Activated naive CD8-positive, alpha-beta T cell treated with anti-CD3 and anti-CD28 coated beads, Interleukin-2, amount 50 U/mL, for 24 hours (primary cell): ENCODE measurements at regions not wholly inside any gene's neighbourhood (a gene's known extent, or its start where the extent isn't known, plus 50 kb on each side); places are given as distances from the start of the nearest gene placed in this dataset.
"Not testable (repeated sequence)": the region's sequence is repeated elsewhere in the genome, so short reads cannot be mapped to it uniquely, and the experiment has no call there.

Source experiments
- ATAC-seq: fragments of 150-1000 bp; cut with Tn5 transposase; one replicate; pipeline ENCODE4 v1.10.0; 2021
- DNase-seq: peaks from one replicate; pipeline ENCODE4 v3.0.0; 2021
- H3K27ac Mint-ChIP-seq: one replicate; pipeline ENCODE4 v1.8.0; 2021; ENCODE audit warnings: mild to moderate bottlenecking, mixed read lengths
- H3K27me3 Mint-ChIP-seq: one replicate; pipeline ENCODE4 v1.8.0; 2021; ENCODE audit warnings: mixed read lengths
- H3K36me3 Mint-ChIP-seq: one replicate; pipeline ENCODE4 v1.8.0; 2021; ENCODE audit warnings: low read depth, mixed read lengths
- H3K4me1 Mint-ChIP-seq: one replicate; pipeline ENCODE4 v1.8.0; 2021; ENCODE audit warnings: mixed read lengths
- H3K4me3 Mint-ChIP-seq: one replicate; pipeline ENCODE4 v1.8.0; 2021; ENCODE audit warnings: mild to moderate bottlenecking, moderate library complexity, mixed read lengths
- H3K9me3 Mint-ChIP-seq: one replicate; pipeline ENCODE4 v1.8.0; 2021; ENCODE audit warnings: mixed read lengths

DNA sequence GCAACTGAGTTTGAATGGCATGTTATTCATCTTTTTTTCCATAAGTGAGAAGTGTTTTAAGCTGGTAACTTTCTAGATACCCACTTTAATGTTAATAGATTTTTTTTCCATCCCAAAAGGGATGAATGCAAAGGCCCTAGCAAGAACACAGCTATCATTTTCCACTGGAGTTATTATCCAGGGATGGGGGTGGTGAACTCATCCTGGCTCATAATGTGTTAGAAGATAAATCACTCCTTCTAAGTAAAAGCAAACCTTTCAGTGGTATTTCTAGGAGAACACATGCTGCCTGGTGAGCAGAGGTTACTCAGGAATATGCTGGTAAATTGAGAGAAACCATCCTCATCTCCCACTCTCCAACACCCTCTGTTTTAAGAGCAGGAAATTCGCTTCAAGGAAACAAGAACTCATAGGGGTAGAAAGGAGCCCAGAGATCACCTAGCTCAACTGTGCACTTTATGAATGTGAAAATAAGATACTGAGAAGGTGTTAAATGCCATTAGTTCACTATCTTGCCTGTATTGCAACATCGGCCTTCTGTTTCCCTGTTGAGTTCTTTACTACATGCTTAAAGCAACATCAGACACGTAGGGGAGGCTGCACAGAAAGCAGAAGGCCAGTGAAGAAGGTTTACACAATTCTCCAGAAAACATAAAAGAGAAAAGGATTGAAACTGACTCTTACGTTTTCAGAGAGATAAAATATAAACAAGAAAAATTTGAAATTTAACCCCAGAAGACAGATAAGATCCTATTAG lies 264.0 kb upstream of the PRKCQ start:
- no peak for ATAC-seq
- Mint-ChIP-seq H3K4me3 (no peak overlapping the region), H3K27me3 (peaks cover 13% of the 10 kb centered on the region), H3K9me3 (no peaks in the 10 kb centered on the region), H3K27ac (no peak overlapping the region), H3K36me3 (no peaks in the 10 kb centered on the region), H3K4me1 (peaks cover 13% of the 10 kb centered on the region)
- DNase-seq: no peak

DNA sequence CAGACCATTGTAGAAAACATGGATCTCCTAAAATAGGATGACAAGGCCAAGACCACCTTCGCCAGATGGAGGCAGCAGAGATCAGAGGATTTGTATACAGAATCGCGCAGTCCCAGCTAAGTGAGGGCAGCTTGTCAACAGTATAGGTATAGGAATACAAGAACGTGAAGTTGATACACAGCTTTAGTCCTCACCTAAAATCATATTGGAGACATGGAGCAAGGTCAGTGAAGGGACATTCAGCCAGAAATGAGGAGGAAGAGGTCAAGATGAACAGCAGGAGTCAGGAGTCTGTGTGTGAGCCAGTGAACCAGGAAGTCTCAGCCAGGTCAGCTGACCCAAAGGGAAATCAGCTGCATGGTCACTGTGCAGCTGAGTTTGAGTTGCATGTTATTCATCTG lies 263.4 kb upstream of the PRKCQ start:
- Mint-ChIP-seq H3K27ac (no peak overlapping the region), H3K4me1 (peaks cover 13% of the 10 kb centered on the region)
- DNase-seq: peak; percentile 11

DNA sequence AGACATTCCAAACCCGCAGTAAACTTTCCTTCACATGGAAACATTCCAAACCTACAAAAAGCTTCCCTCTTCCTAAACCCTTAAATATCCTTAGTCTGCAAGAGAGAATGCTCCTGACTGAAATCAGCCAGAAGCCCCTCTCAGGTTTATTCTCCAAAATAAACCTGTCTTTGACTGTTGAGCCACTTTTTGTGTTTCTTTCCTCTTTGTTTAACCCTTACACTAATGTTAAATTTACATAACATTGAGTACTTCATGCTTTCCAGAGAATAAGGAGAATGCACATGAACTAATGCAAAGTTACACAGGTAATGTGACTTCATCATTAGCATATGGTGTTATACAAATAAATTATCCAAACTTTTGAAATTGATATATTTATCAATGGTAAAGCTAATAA lies 262.6 kb upstream of the PRKCQ start:
- DNase-seq: no peak
- Mint-ChIP-seq H3K27me3 (peaks cover 14% of the 10 kb centered on the region), H3K36me3 (no peaks in the 10 kb centered on the region), H3K27ac (no peak overlapping the region), H3K4me1 (peaks cover 13% of the 10 kb centered on the region), H3K4me3 (no peak overlapping the region), H3K9me3 (no peaks in the 10 kb centered on the region)
- no peak for ATAC-seq

More for the DNA sequence above, 263.4 kb upstream of the PRKCQ start:
- Mint-ChIP-seq H3K27me3 (peaks cover 14% of the 10 kb centered on the region), H3K36me3 (no peaks in the 10 kb centered on the region), H3K4me3 (no peak overlapping the region), H3K9me3 (no peaks in the 10 kb centered on the region)
- ATAC-seq: no peak

DNA sequence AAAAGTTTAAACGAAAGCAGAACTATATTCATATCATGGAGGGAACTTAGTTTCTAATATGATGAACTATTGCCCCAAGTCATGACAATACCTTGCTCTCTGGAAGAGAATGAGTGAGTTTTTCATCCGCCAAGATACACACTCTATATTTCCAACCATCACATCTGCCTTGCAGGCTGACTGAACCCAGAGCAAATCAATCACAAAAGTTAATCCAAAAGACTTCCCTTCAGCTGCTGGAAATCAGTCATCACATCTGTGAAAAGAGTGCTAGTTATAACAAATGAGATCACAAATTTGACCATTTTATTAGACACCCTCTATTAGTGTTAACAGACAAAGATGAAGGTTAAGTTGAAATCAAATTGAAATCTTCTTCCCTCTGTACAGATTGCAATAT lies 261.7 kb upstream of the PRKCQ start:
- Mint-ChIP-seq H3K9me3 (no peaks in the 10 kb centered on the region), H3K4me1 (peaks cover 13% of the 10 kb centered on the region), H3K36me3 (no peaks in the 10 kb centered on the region), H3K4me3 (no peak overlapping the region), H3K27me3 (peaks cover 14% of the 10 kb centered on the region), H3K27ac (no peak overlapping the region)
- no peak for ATAC-seq
- no peak for DNase-seq

- H3K9me3 Mint-ChIP-seq: no peaks in the 10 kb centered on the region
- DNase-seq: no peak
- no peak overlapping the region for H3K4me3 Mint-ChIP-seq
- H3K27ac Mint-ChIP-seq: peak overlapping the region; percentile 84
- H3K36me3 Mint-ChIP-seq: no peaks in the 10 kb centered on the region
- peak; percentile 75 for ATAC-seq
- peaks cover 13% of the 10 kb centered on the region for H3K4me1 Mint-ChIP-seq
- peaks cover 14% of the 10 kb centered on the region for H3K27me3 Mint-ChIP-seq
These were observed 260.7 kb upstream of the PRKCQ start for GRCh38 chr10:6840766-6841165.

GRCh38 chr10:6840201-6840691 lies 260.2 kb upstream of the PRKCQ start:
- H3K4me1 Mint-ChIP-seq: peaks cover 13% of the 10 kb centered on the region
- DNase-seq (no peak), ATAC-seq (no peak)
- H3K27ac Mint-ChIP-seq: peak overlapping the region; percentile 84
- no peaks in the 10 kb centered on the region for H3K36me3 Mint-ChIP-seq
- no peaks in the 10 kb centered on the region for H3K9me3 Mint-ChIP-seq
- H3K4me3 Mint-ChIP-seq: no peak overlapping the region
- H3K27me3 Mint-ChIP-seq: peaks cover 14% of the 10 kb centered on the region

DNA sequence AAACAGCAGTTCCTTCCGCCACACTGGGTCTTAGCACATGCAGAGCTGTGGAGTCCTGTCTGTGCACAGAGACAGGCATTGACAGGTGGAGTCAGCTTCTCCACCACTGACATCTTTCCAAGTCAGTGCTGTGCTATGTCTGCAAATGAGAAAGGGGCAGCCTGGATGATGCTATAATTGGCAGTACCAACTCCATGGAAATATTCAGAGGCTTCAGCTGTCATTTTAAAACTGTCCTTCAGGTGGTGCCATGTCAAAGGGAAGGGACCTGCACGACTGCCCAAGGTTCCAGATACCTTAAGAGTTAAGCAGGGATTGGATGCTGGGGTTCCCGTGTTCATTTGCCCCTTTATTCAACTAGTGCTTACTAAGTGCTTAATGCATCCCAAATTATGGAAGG lies 258.0 kb upstream of the PRKCQ start:
- H3K4me3 Mint-ChIP-seq: no peak overlapping the region
- H3K36me3 Mint-ChIP-seq: no peaks in the 10 kb centered on the region
- no peak for ATAC-seq
- no peaks in the 10 kb centered on the region for H3K9me3 Mint-ChIP-seq
- H3K27me3 Mint-ChIP-seq: peaks cover 9% of the 10 kb centered on the region
- no peak for DNase-seq
- H3K27ac Mint-ChIP-seq: no peak overlapping the region
- peaks cover 9% of the 10 kb centered on the region for H3K4me1 Mint-ChIP-seq

GRCh38 chr10:6833458-6834011 lies 253.5 kb upstream of the PRKCQ start:
- Mint-ChIP-seq H3K9me3 (no peaks in the 10 kb centered on the region), H3K36me3 (no peaks in the 10 kb centered on the region), H3K27ac (no peak overlapping the region), H3K4me3 (no peak overlapping the region), H3K4me1 (no peaks in the 10 kb centered on the region), H3K27me3 (no peaks in the 10 kb centered on the region)
- ATAC-seq (no peak), DNase-seq (no peak)

GRCh38 chr10:6830981-6831380 lies 250.9 kb upstream of the PRKCQ start:
- not testable (repeated sequence) for H3K4me1 Mint-ChIP-seq, DNase-seq

DNA sequence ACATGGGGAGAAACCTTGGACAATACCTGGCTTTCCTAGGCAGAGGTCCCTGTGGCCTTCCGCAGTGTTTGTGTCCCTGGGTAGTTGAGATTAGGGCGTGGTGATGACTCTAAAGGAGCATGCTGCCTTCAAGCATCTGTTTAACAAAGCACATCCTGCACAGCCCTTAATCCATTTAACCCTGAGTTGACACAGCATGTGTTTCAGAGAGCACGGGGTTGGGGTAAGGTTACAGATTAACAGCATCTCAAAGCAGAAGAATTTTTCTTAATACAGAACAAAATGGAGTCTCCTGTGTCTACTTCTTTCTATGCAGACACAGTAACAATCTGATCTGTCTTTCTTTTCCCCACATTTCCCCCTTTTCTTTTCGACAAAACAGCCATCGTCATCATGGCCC lies 244.7 kb upstream of the PRKCQ start:
- not testable (repeated sequence) for H3K4me1 Mint-ChIP-seq, H3K27me3 Mint-ChIP-seq, DNase-seq, H3K36me3 Mint-ChIP-seq, ATAC-seq, H3K9me3 Mint-ChIP-seq, H3K4me3 Mint-ChIP-seq, H3K27ac Mint-ChIP-seq

More at GRCh38 chr10:6830981-6831380, 250.9 kb upstream of the PRKCQ start:
- not testable (repeated sequence) for H3K36me3 Mint-ChIP-seq, H3K27me3 Mint-ChIP-seq, H3K4me3 Mint-ChIP-seq, H3K27ac Mint-ChIP-seq, ATAC-seq, H3K9me3 Mint-ChIP-seq

GRCh38 chr10:6823770-6824169 lies 243.7 kb upstream of the PRKCQ start:
- Mint-ChIP-seq H3K27ac (no peak overlapping the region), H3K36me3 (no peaks in the 10 kb centered on the region)
- no peak for ATAC-seq

GRCh38 chr10:6819301-6819700 lies 239.2 kb upstream of the PRKCQ start:
- H3K27ac Mint-ChIP-seq: no peak overlapping the region
- DNase-seq (no peak), ATAC-seq (no peak)
- H3K9me3 Mint-ChIP-seq: no peaks in the 10 kb centered on the region
- H3K4me3 Mint-ChIP-seq: no peak overlapping the region
- no peaks in the 10 kb centered on the region for H3K4me1 Mint-ChIP-seq
- H3K27me3 Mint-ChIP-seq: peaks cover 19% of the 10 kb centered on the region
- no peaks in the 10 kb centered on the region for H3K36me3 Mint-ChIP-seq

More at GRCh38 chr10:6823770-6824169, 243.7 kb upstream of the PRKCQ start:
- Mint-ChIP-seq H3K4me1 (no peaks in the 10 kb centered on the region), H3K9me3 (no peaks in the 10 kb centered on the region), H3K27me3 (peaks cover 9% of the 10 kb centered on the region), H3K4me3 (no peak overlapping the region)
- no peak for DNase-seq

DNA sequence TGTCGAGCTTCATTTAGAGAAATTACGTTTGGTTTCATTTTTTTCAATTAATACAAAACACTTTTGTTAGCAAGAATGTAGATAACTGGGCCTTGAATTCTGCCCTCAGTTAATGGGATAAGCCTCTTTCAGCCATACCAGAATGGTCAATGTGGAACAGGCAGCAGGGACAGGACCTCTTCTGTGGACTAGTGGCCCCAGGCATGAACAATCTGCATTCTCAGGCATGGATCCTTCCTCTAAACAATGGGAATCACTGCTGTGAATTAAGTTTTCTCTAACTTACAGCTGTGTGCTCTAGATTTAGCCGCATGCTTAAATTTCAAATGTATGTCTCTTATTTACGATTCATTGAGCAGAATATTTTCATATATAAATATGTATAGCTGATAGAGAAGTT lies 237.7 kb upstream of the PRKCQ start:
- H3K4me1 Mint-ChIP-seq: no peaks in the 10 kb centered on the region
- no peak overlapping the region for H3K27ac Mint-ChIP-seq
- ATAC-seq (no peak), DNase-seq (no peak)
- H3K9me3 Mint-ChIP-seq: no peaks in the 10 kb centered on the region
- H3K27me3 Mint-ChIP-seq: peaks cover 19% of the 10 kb centered on the region
- no peak overlapping the region for H3K4me3 Mint-ChIP-seq
- no peaks in the 10 kb centered on the region for H3K36me3 Mint-ChIP-seq

DNA sequence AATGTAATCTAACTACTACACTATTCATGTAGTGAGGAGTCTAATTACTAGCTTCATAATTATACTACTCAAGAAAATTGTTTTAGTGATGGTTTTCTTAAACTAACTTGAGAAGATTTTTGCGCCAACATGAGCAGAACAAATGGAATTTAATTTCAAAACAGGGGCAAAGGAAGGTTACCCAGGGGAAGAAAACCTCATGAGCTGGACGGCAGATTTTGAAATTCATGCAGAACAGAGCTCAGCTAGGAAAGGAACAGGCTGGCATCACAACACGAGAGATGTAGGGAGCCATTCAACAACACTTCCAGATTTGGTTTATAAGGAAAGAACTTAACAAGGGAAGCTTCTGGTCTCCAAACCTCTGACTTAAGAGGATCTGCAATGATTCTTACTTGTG lies 235.3 kb upstream of the PRKCQ start:
- no peak overlapping the region for H3K4me3 Mint-ChIP-seq
- H3K4me1 Mint-ChIP-seq: no peaks in the 10 kb centered on the region
- no peaks in the 10 kb centered on the region for H3K36me3 Mint-ChIP-seq
- no peak overlapping the region for H3K27ac Mint-ChIP-seq
- no peak for ATAC-seq
- no peaks in the 10 kb centered on the region for H3K9me3 Mint-ChIP-seq
- peaks cover 35% of the 10 kb centered on the region for H3K27me3 Mint-ChIP-seq
- no peak for DNase-seq

- H3K27me3 Mint-ChIP-seq: peaks cover 28% of the 10 kb centered on the region
- H3K4me3 Mint-ChIP-seq: no peak overlapping the region
- no peaks in the 10 kb centered on the region for H3K36me3 Mint-ChIP-seq
- DNase-seq: no peak
- no peak for ATAC-seq
- no peak overlapping the region for H3K27ac Mint-ChIP-seq
- no peaks in the 10 kb centered on the region for H3K4me1 Mint-ChIP-seq
- H3K9me3 Mint-ChIP-seq: no peaks in the 10 kb centered on the region
These were observed 233.8 kb upstream of the PRKCQ start for GRCh38 chr10:6813856-6814255.
